ENCODE measurements at regions not wholly inside any gene's neighbourhood (a gene's known extent, or its start where the extent isn't known, plus 50 kb on each side); places are given as distances from the start of the nearest gene placed in this dataset.
A peak's percentile ranks its signal among the peaks of the same experiment; 100 is the strongest.

GRCh38 chr10:14429043-14429700, 98.4 kb upstream of the FRMD4A start:
- FAIRE-seq: no peak
- peak overlapping the region; percentile 89; the same call in 1 of the 2 replicates for H2BK5ac ChIP-seq (ENCODE audit: low read depth, low read length)
- 29% methylated on average over 5 of the region's 6 CpGs; no CpG with 5 or more reads in 1 of the 2 experiments for WGBS, 2 experiments (ENCODE audit: extremely low coverage in 1 of 2, insufficient coverage in 1 of 2, insufficient read length in 1 of 2, insufficient replicate concordance in 2 of 2, low coverage in 1 of 2, low lambda C conversion rate in 2 of 2, missing lambda C conversion rate in 1 of 2)
- TF ChIP-seq HDAC2 (IDR thresholded peaks at IDR 0.05; ENCODE audit: borderline replicate concordance in 1 of 2, low read depth in 2 of 2, low read length in 2 of 2) (no peak), TAF7 (optimal IDR thresholded peaks at IDR 0.05; ENCODE audit: borderline replicate concordance, low read depth, low read length) (no peak), RBBP5 (IDR thresholded peaks at IDR 0.05; ENCODE audit: borderline replicate concordance, low read depth, low read length) (0 out of 2 replicates have a peak, but pooled peaks have one; percentile 33), BRCA1 (IDR thresholded peaks at IDR 0.05; ENCODE audit: low read depth, low read length) (no peak), RFX5 (IDR thresholded peaks at IDR 0.05; ENCODE audit: borderline replicate concordance, low read depth, low read length) (no peak), ASH2L (IDR thresholded peaks at IDR 0.05; ENCODE audit: low read length) (peak; percentile 47), SIX5 (IDR thresholded peaks at IDR 0.05; ENCODE audit: low read depth, low read length) (no peak), ZNF274 (IDR thresholded peaks at IDR 0.05; ENCODE audit: borderline replicate concordance, extremely low read depth, low read length) (no peak), NANOG (IDR thresholded peaks at IDR 0.05; ENCODE audit: insufficient read depth, low read depth, low read length, poor library complexity, severe bottlenecking) (peak; percentile 61), BACH1 (IDR thresholded peaks at IDR 0.05; ENCODE audit: low read length) (no peak), KDM1A (IDR thresholded peaks at IDR 0.05; ENCODE audit: borderline replicate concordance, low read length) (no peak), TEAD4 (IDR thresholded peaks at IDR 0.05; ENCODE audit: low read depth, low read length) (peak; percentile 83)

More at GRCh38 chr10:14429043-14429700, 98.4 kb upstream of the FRMD4A start:
- peak in 1 of 2 experiments; percentile 25 for DNase-seq (ENCODE audit: low read depth in 1 of 2, low spot score in 2 of 2)
- H2AK5ac ChIP-seq (ENCODE audit: low read depth, low read length): no peak overlapping the region
- H3K23ac ChIP-seq (ENCODE audit: insufficient read length): no peak overlapping the region
- H2BK120ac ChIP-seq (replicated peaks; ENCODE audit: low read depth, low read length): peak overlapping the region; percentile 67
- H3K18ac ChIP-seq (ENCODE audit: extremely low read depth, low read length): peak overlapping the region; percentile 34; the same call in 1 of the 2 replicates
- no peaks in the 10 kb centered on the region for H3K27me3 ChIP-seq (replicated peaks in 1 of 4; ENCODE audit: control insufficient read depth in 3 of 4, extremely low read depth in 1 of 4, insufficient read depth in 3 of 4, low read length in 3 of 4)
- peak overlapping the region; percentile 69 for H4K91ac ChIP-seq (replicated peaks; ENCODE audit: insufficient read length, low read length)
- no peak overlapping the region for H2AFZ ChIP-seq (ENCODE audit: low read length)
- POLR2A ChIA-PET (ENCODE audit: partially characterized antibody): interaction anchor here (0.7 to 1.8 kb wide), 4 partner anchors 12 to 244 kb away, joined by 3 to 9 read pairs (median 4); no protein-coding TSS in a partner anchor
- H3K56ac ChIP-seq (replicated peaks; ENCODE audit: insufficient read length, low read depth, low read length): no peak overlapping the region
- H4K8ac ChIP-seq (ENCODE audit: extremely low read depth, insufficient read depth, low read length): no peak overlapping the region
- peak overlapping the region; percentile 48; the same call in 1 of the 2 replicates for H3K27ac ChIP-seq (ENCODE audit: low read depth, low read length)
- H4K5ac ChIP-seq (ENCODE audit: insufficient read length, low read depth, low read length): peak overlapping the region; percentile 78
- no peak overlapping the region for H2BK15ac ChIP-seq (ENCODE audit: low read length)
- H2BK12ac ChIP-seq (ENCODE audit: low read depth, low read length): peak overlapping the region; percentile 60
- no peaks in the 10 kb centered on the region for H4K20me1 ChIP-seq (replicated peaks in 1 of 2; ENCODE audit: control insufficient read depth in 1 of 2, insufficient read depth in 2 of 2, low read length in 2 of 2)
- H3K36me3 ChIP-seq (ENCODE audit: control insufficient read depth in 2 of 4, insufficient read depth in 4 of 4, low read length in 3 of 4): no peaks in the 10 kb centered on the region
- H3K4me1 ChIP-seq (replicated peaks in 1 of 4; ENCODE audit: control insufficient read depth in 3 of 4, insufficient read depth in 4 of 4, low read length in 3 of 4): peaks cover 0 to 21% (median 11%) of the 10 kb centered on the region in 4 experiments; a peak in 5 of 7 replicates
- H3K23me2 ChIP-seq (ENCODE audit: low read depth, low read length): 0 out of 2 replicates have a peak, but pooled peaks cover 3% of the 10 kb centered on the region
- H3K9me3 ChIP-seq (ENCODE audit: insufficient read depth in 2 of 2, low read depth in 1 of 2, low read length in 1 of 2): no peaks in the 10 kb centered on the region
- peak overlapping the region; percentile 16 for H3K4ac ChIP-seq (replicated peaks; ENCODE audit: insufficient read length, low read depth, low read length)
- no peaks in the 10 kb centered on the region for H3K79me2 ChIP-seq (ENCODE audit: control insufficient read depth in 1 of 2, insufficient read depth in 2 of 2, low read length in 2 of 2)
- no peak overlapping the region for H3K14ac ChIP-seq (ENCODE audit: insufficient read length)
- no peaks in the 10 kb centered on the region for H3K79me1 ChIP-seq (ENCODE audit: low read depth, low read length)
- H3K4me3 ChIP-seq (ENCODE audit: extremely low read depth in 1 of 4, insufficient read depth in 2 of 4, low read depth in 3 of 4, low read length in 4 of 4): peak overlapping the region in 2 of 4 experiments; percentile 14 to 48; a peak in 3 of 8 replicates
- H3K4me2 ChIP-seq (ENCODE audit: insufficient read depth in 1 of 2, low read depth in 2 of 2, low read length in 2 of 2): peak overlapping the region; percentile 63 to 91
- CTCF ChIA-PET (ENCODE audit: partially characterized antibody): interaction anchor here (0.8 kb wide), 1 partner anchor 13 kb away, joined by 3 read pairs; no protein-coding TSS in a partner anchor
- H2BK20ac ChIP-seq (ENCODE audit: low read length): peak overlapping the region; percentile 77
- 0 out of 7 replicates have a peak overlapping the region, but pooled peaks of 1 of the 4 experiments have one; percentile 19 for H3K9ac ChIP-seq (replicated peaks in 1 of 4; ENCODE audit: extremely low read depth in 1 of 4, low read depth in 3 of 4, low read length in 3 of 4)

Data from H1 (cell line).